ENCODE measurements at regions not wholly inside any gene's neighbourhood (a gene's known extent, or its start where the extent isn't known, plus 50 kb on each side); places are given as distances from the start of the nearest gene placed in this dataset.
"Not testable (repeated sequence)": the region's sequence is repeated elsewhere in the genome, so short reads cannot be mapped to it uniquely, and the experiment has no call there.

DNA sequence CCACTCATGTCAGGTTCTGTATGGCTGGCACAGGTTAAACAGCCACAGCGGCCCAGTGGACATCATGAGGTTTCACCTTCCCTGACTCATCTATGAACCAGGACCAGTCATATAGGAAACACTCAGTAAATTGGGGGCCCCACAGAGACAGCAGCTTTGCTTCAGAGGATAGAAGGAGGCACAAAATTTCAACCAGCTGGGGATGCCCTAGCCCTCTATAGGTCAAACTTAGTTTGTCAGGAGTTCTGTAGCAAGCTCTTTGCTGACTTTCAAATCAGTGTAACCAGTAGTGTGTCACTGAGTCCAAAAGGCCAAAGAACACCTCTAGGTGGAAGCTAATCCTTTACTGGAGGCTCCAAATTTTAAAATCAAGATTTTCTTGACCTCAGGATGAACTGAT is 4157.8 kb upstream of the TPTE start:
- DNase-seq (ENCODE audit: low read depth) = not testable (repeated sequence)

DNA sequence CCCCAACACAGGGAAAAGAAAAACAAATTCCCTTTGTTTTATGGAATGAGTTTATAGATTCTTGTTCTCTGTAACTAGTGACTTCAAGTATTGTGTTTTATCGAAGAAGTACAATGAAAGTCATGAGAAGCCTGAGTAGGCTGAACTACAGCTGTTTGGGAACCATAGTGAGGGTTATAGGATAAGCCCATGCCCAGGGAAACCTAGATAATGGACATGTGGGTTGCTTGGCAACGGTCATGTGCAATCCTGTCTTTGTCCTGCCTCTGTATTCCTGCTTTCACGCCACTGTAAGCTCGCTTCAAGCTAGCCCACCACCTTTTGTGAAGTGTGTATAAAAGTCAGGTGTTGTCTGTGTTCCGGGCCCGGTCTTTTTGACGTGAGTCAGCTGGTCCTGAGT is 4152.6 kb upstream of the TPTE start:
- not testable (repeated sequence) for DNase-seq (ENCODE audit: low read depth)

- peak; percentile 7 for DNase-seq (ENCODE audit: low read depth)
Observed at GRCh38 chr21:6373253-6373652, 4148.1 kb upstream of the TPTE start.

GRCh38 chr21:6374232-6374631 is 4147.2 kb upstream of the TPTE start:
- DNase-seq (ENCODE audit: low read depth) = peak; percentile 1

GRCh38 chr21:6374926-6375325 is 4146.5 kb upstream of the TPTE start:
- DNase-seq (ENCODE audit: low read depth) = peak; percentile 0

DNA sequence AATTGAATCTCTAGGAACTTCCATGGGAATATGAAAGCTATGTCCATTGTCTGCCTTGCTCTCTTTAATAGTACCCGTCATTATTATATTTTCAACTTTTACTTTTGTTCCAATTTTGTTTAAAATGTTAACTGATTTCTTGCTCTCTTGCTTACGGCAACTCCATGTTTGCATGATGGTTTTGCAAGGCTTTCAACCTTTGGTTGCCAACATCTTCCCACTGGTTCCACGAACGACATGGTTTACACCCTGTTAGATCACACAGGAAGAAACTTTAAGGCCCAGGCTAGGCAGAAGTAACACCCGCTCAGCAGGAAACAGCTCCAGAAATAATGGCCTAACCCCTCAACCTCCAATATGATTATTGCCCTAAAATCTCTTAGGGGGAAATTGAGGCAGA is 4145.6 kb upstream of the TPTE start:
- not testable (repeated sequence) for DNase-seq (ENCODE audit: low read depth)

DNA sequence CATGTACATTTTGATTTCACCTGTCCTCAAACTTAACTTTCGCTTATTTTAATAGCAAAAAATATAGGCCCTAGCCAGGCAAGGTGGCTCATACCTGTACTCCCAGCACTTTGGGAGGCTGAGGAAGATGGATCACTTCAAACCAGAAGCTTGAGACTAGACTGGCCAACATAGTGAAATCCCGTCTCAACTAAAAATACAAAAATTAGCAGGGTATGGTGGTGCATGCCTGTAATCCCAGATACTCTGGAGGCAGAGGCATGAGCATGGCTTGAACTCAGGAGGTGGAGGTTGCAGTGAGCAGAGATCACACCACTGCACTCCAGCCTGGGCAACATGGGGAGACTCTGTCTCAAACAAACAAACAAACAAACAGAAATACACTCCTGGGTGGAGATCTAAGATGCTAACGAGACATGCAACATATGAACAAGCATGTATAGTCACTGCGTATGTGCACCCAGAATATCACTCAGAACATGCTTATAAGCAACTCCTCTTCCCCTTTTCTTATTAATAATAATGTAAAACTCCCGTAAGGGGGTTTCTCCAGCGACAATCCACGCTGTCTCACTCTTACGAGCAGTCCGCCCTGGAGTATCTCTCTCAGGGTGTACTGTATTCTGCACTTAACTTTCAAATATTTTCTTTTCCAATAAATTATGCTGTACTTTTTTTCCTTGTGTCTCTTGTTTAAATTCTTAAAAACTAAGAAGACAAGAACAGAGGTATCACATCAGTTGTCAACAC is 4144.9 kb upstream of the TPTE start:
- DNase-seq (ENCODE audit: low read depth) = not testable (repeated sequence)

All from Daoy (cell line).